ENCODE measurements at regions not wholly inside any gene's neighbourhood (a gene's known extent, or its start where the extent isn't known, plus 50 kb on each side); places are given as distances from the start of the nearest gene placed in this dataset.

- TF ChIP-seq EZH2phosphoT487 (conservative IDR thresholded peaks at IDR 0.05; ENCODE audit: low read length): no peak
- TF ChIP-seq CTCF (IDR thresholded peaks at IDR 0.05; ENCODE audit: insufficient read depth, low read length, poor library complexity, severe bottlenecking): no peak
- peak overlapping the region; percentile 31 for H3K4me2 ChIP-seq (ENCODE audit: low read depth, low read length, poor library complexity, severe bottlenecking)
Measured at GRCh38 chr18:6509832-6510231, 95.1 kb upstream of the L3MBTL4 start.

GRCh38 chr18:6520901-6521300, 106.2 kb upstream of the L3MBTL4 start:
- H3K4me2 ChIP-seq (ENCODE audit: low read depth, low read length, poor library complexity, severe bottlenecking): no peak overlapping the region
- no peaks in the 10 kb centered on the region for H3K36me3 ChIP-seq (ENCODE audit: low read length)
- H3K27me3 ChIP-seq (ENCODE audit: low read length): no peaks in the 10 kb centered on the region
- TF ChIP-seq EZH2phosphoT487 (conservative IDR thresholded peaks at IDR 0.05; ENCODE audit: low read length) (no peak), CTCF (IDR thresholded peaks at IDR 0.05; ENCODE audit: insufficient read depth, low read length, poor library complexity, severe bottlenecking) (no peak)
- H3K9me2 ChIP-seq (replicated peaks; ENCODE audit: insufficient read depth, low read length): no peaks in the 10 kb centered on the region
- H3K79me2 ChIP-seq (ENCODE audit: insufficient read depth, low read length): no peaks in the 10 kb centered on the region
- H2AFZ ChIP-seq (ENCODE audit: low read depth, low read length, severe bottlenecking): no peak overlapping the region
- no peaks in the 10 kb centered on the region for H3F3A ChIP-seq (ENCODE audit: insufficient read depth)
- no peak overlapping the region for H3K9ac ChIP-seq (ENCODE audit: low read length)
- H3K27ac ChIP-seq (ENCODE audit: low read depth, low read length): no peak overlapping the region
- no peaks in the 10 kb centered on the region for H4K20me1 ChIP-seq (ENCODE audit: low read depth, low read length)
- no peaks in the 10 kb centered on the region for H3K9me3 ChIP-seq (ENCODE audit: insufficient read depth, low read length)
- no peak overlapping the region for H3K4me3 ChIP-seq (ENCODE audit: insufficient read depth, low read length, poor library complexity, severe bottlenecking)

More at GRCh38 chr18:6509832-6510231, 95.1 kb upstream of the L3MBTL4 start:
- no peaks in the 10 kb centered on the region for H3F3A ChIP-seq (ENCODE audit: insufficient read depth)
- no peaks in the 10 kb centered on the region for H3K36me3 ChIP-seq (ENCODE audit: low read length)
- H3K9me3 ChIP-seq (ENCODE audit: insufficient read depth, low read length): 0 out of 2 replicates have a peak, but pooled peaks cover 3% of the 10 kb centered on the region
- no peaks in the 10 kb centered on the region for H3K79me2 ChIP-seq (ENCODE audit: insufficient read depth, low read length)
- H3K9me2 ChIP-seq (replicated peaks; ENCODE audit: insufficient read depth, low read length): no peaks in the 10 kb centered on the region
- no peak overlapping the region for H3K4me3 ChIP-seq (ENCODE audit: insufficient read depth, low read length, poor library complexity, severe bottlenecking)
- no peaks in the 10 kb centered on the region for H3K27me3 ChIP-seq (ENCODE audit: low read length)
- no peak overlapping the region for H2AFZ ChIP-seq (ENCODE audit: low read depth, low read length, severe bottlenecking)
- no peak overlapping the region for H3K9ac ChIP-seq (ENCODE audit: low read length)
- H4K20me1 ChIP-seq (ENCODE audit: low read depth, low read length): no peaks in the 10 kb centered on the region
- peak overlapping the region; percentile 60 for H3K27ac ChIP-seq (ENCODE audit: low read depth, low read length)

- no peaks in the 10 kb centered on the region for H4K20me1 ChIP-seq (ENCODE audit: low read depth, low read length)
- H2AFZ ChIP-seq (ENCODE audit: low read depth, low read length, severe bottlenecking): no peak overlapping the region
- no peaks in the 10 kb centered on the region for H3K36me3 ChIP-seq (ENCODE audit: low read length)
- H3K27me3 ChIP-seq (ENCODE audit: low read length): no peaks in the 10 kb centered on the region
- no peak for TF ChIP-seq EZH2phosphoT487 (conservative IDR thresholded peaks at IDR 0.05; ENCODE audit: low read length)
- TF ChIP-seq CTCF (IDR thresholded peaks at IDR 0.05; ENCODE audit: insufficient read depth, low read length, poor library complexity, severe bottlenecking): peak; percentile 57
- no peaks in the 10 kb centered on the region for H3F3A ChIP-seq (ENCODE audit: insufficient read depth)
- H3K27ac ChIP-seq (ENCODE audit: low read depth, low read length): no peak overlapping the region
- H3K9ac ChIP-seq (ENCODE audit: low read length): no peak overlapping the region
- H3K9me2 ChIP-seq (replicated peaks; ENCODE audit: insufficient read depth, low read length): no peaks in the 10 kb centered on the region
- H3K79me2 ChIP-seq (ENCODE audit: insufficient read depth, low read length): no peaks in the 10 kb centered on the region
- no peak overlapping the region for H3K4me2 ChIP-seq (ENCODE audit: low read depth, low read length, poor library complexity, severe bottlenecking)
- no peaks in the 10 kb centered on the region for H3K9me3 ChIP-seq (ENCODE audit: insufficient read depth, low read length)
- no peak overlapping the region for H3K4me3 ChIP-seq (ENCODE audit: insufficient read depth, low read length, poor library complexity, severe bottlenecking)
Measured at GRCh38 chr18:6521803-6522418, 107.2 kb upstream of the L3MBTL4 start.

Data from SU-DHL-6 (cell line).